GM18511 (cell line): ENCODE measurements at regions not wholly inside any gene's neighbourhood (a gene's known extent, or its start where the extent isn't known, plus 50 kb on each side); places are given as distances from the start of the nearest gene placed in this dataset.
"Not testable (repeated sequence)": the region's sequence is repeated elsewhere in the genome, so short reads cannot be mapped to it uniquely, and the experiment has no call there.

Source experiments
- ATAC-seq: cut with Tn5 transposase; IDR thresholded peaks from one replicate; pipeline ENCODE4 v1.9.1; 2021; ENCODE audit warnings: mild to moderate bottlenecking, moderate library complexity; ENCODE audit not compliant: unreplicated experiment

DNA sequence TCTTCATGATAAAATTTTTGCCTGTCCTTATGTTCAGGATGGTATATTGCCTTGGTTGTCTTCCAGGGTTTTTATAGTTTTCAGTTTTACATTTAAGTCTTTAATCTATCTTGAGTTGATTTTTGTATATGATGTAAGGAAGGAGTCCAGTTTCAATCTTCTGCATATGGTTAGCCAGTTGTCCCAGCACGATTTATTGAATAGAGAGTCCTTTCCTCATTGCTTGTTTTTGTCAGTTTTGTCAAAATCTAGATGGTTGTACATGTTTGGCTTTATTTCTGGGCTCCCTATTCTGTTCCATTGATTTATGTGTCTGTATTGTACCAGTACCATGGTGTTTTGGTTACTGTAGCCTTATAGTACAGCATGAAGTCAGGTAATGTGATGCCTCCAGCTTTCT, 91.6 kb upstream of the FAM98A start:
- not testable (repeated sequence) for ATAC-seq

- no peak for ATAC-seq
Measured at GRCh38 chr2:33681364-33681757, 82.3 kb upstream of the FAM98A start.

- no peak for ATAC-seq
Measured at GRCh38 chr2:33680644-33681363, 81.7 kb upstream of the FAM98A start.

DNA sequence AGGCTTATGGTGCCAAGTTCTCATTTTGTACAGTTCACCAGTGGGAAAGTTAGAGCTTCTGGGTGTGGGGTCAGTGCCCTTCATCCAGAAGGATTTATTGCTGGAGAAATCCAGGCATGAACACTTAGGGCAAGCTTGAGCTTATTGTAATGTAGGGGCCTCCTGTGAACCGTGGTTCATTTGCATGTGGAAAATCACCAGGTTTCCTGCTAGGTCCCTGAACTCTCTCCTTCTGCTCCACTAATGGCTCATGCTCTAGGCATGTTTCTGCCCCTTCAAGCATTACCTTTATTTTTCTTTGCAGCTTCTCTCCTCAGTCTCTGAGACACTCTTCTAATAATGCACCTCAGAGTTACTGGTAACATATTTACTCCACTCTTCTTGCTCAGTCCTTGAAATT, 79.3 kb upstream of the FAM98A start:
- no peak for ATAC-seq

DNA sequence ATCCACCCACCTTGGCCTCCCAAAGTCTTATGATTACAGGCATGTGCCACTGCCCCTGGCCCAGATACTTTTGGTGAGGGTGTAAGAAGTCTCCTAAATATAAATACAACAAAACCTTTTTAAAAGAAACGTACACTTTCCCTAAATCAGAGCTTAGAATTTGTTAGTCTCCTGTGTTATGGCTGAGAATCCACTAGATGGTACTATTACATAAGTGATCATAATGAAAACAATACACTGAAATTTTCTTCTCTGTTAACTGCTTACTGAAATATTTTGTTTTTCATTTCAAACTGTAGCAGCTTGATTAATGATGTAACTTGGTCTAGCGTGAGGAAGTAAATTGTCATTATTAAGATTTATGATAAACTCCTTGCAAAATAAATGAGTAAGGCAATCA, 74.8 kb upstream of the FAM98A start:
- ATAC-seq = no peak

GRCh38 chr2:33672896-33673295, 73.8 kb upstream of the FAM98A start:
- no peak for ATAC-seq

DNA sequence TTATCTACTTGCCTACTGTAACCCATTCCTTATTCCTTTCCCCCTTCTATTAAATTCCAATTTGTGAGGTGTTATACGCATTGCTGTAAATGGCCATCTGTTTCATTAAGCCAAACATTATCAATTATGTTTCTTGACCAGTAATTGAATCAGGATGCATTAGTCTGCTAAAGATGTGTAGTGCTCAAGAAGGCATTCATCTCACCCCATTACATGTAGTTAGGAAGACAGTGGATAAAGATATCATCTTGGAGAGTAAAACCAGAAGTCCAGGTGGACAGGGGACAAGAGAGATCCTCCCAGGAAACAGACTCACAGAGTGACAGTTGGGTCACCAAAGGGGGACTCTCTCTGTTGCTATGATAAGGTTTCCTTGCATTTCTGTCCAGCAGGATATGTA, 73.3 kb upstream of the FAM98A start:
- no peak for ATAC-seq

DNA sequence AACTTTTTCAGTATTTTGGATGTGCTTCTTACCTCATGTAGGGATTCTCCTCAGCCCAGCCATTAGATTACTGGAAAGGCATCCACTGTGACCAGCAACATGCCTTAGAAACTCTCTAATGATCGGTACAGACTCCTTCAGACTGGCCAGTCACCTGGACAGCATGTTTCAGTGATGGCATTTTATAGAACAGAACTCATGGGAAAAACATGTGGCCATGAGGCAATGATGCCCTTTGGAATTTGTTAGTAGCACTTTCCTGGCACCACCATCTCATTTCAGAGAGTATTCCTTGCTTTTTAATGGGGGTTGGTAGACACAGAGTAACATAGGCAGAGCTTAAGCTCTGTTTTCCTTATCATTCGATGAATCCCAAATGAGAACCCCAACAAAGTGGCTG, 72.1 kb upstream of the FAM98A start:
- ATAC-seq = no peak

GRCh38 chr2:33670392-33670937, 71.4 kb upstream of the FAM98A start:
- ATAC-seq = no peak

- ATAC-seq = no peak
Measured at GRCh38 chr2:33666879-33667278, 67.8 kb upstream of the FAM98A start.

GRCh38 chr2:33665039-33665438, 65.9 kb upstream of the FAM98A start:
- ATAC-seq = no peak

DNA sequence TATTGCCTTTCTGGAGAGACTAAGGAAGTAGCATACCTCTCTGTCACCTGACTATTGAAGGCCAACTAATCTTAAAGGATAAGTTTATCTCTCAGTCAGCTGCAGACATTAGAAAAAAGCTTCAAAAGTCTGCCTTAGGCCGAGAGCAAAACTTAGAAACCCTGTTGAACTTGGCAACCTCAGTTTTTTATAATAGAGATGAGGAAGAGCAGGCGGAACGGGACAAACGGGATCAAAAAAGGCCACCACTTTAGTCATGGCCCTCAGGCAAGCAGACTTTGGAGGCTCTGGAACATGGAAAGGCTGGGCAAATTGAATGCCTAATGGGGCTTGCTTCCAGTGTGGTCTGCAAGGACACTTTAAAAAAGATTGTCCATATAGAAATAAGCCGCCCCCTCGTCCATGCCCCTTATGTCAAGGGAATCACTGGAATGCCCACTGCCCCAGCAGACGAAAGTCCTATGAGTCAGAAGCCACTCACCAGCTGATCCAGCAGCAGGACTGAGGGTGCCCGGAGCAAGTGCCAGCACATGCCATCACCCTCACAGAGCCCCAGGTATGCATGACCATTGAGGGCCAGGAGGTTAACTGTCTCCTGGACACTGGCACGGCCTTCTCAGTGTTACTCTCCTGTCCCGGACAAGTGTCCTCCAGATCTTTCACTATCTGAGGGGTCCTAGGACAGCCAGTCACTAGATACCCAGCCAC, 61.5 kb upstream of the FAM98A start:
- ATAC-seq = no peak

DNA sequence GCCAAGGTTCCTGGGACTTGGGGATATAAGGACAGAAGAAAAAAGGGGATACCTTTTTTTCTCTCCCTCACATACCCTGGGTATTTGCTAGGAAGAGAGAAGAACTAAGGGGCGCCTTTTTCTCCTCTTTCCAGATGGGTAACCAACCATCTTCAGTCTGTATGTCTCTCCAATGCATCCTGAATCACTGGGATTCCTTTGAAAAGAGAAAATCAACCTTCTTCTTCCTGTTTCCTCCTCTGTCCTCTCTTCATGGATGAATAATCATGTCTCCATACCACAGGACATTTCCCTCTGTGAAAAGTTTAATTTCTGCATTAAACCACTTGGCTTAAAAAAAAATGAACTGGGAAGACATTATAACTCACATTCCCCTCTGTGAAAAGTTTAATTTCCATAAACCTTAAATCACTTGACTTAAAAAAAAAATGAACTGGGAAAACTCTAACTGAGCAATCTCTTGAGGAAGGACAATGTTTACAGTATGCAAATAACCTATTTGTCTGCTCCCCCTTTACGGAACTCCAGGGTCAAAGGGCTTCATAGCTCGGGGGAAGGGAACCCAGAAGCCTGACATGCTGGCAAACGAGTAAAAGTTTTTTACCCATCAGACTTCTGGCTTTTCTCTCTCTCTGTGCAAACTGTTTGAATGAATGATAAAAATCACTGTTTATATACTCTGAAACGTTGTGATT, 56.7 kb upstream of the FAM98A start:
- no peak for ATAC-seq

DNA sequence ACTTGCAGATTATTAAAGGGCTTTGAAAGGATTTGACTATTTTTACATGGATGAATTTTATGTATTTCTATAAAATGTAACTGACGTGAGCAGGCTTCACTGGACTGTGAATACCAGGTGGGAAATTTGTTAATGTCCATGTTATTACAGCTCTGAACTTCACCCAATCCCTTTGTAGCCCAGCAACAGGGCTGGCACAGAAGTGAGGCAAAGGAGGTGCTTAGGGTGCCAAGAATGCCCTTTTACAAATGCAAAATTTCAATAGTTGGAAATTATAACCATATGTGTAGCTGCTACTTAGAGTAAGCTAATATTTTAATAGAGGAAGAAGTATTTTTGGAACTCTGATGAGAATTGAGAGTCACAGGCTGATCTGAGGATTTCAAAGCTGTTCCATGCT, 53.7 kb upstream of the FAM98A start:
- ATAC-seq = no peak

- ATAC-seq = no peak
Measured at GRCh38 chr2:33650171-33650570, 51.1 kb upstream of the FAM98A start.
